HG03095 (cell line): ENCODE measurements at regions not wholly inside any gene's neighbourhood (a gene's known extent, or its start where the extent isn't known, plus 50 kb on each side); places are given as distances from the start of the nearest gene placed in this dataset.

Experiments used
- ATAC-seq: cut with Tn5 transposase; IDR thresholded peaks from one replicate; pipeline ENCODE4 v1.9.1; 2021; ENCODE audit warnings: moderate library complexity; ENCODE audit not compliant: unreplicated experiment

DNA sequence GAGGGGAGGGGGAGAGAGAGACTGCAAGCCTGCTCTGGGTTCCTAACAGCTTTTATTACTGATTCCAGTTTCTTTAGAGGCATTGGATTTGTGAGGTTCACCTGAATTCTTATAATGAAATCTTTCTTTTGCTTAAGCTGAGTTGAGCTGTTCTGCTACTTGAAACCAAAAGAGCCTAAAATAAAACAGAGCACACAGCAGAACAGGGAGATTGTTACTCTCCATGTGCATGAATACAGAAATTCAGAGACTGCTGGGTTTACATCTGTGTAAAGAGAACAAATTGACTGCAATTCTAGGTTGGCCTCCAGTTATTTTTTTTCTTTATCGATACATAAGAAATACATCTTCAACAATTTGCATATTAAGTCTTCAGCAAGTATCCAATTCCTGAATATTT is 168.8 kb upstream of the NRIP1 start:
- ATAC-seq, result no peak

DNA sequence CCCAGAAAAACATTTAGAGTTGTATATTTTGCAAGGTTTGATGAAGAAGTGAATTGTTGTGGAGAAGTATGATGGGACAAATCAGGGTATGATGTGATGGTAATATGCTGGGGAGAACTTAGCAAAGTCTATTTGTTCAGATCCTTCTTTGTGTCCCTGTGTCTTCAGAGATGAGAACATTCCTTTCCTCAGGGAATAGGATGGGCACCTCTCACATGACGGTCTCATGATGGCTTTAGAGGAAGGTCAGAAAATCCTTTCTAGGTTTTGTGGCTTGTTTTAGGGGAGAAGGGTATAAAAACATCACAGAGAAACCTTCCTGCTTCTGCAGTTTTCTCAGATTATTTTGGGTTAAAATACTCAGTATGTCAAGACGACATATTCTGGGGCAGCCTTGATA is 171.3 kb upstream of the NRIP1 start:
- no peak for ATAC-seq

DNA sequence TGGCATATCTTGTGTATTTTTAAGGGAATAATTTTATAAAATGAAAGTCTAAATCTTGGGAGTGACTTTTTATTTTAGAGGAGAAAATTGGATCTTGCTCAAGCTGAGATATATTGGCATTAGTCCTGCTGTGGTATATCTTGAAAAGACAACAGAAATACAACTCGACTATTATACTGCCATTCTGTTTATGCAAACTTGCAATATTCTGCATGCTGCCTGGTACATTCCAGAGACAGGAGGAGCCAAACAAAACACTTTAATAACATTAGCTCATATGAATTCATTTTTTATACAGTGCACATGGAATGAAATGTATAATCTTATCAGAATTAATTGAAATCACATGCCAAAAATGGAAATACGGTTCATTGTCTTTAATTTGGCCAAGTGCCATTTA is 176.0 kb upstream of the NRIP1 start:
- ATAC-seq, result no peak

GRCh38 chr21:15241997-15242736 is 177.4 kb upstream of the NRIP1 start:
- ATAC-seq, result no peak

GRCh38 chr21:15242906-15243305 is 178.1 kb upstream of the NRIP1 start:
- ATAC-seq, result no peak

DNA sequence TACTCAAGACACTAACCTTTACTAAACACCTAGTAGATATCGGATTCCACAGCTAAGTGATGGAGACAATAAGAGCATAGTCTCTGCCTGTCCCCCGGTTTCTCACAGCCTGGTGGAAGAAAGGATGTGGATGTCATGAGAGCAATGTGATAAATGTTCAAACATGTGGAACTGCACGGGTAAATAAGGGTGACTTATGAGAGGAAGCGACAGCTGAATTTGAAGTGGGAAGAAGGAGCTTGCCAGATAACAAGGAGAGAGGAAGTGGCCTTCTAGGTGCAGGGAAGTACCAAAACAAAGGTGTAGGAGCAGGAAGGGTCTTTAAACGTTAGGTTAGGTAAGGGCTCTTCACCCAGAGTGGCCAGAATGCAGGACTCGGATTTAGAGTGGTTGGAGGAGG is 178.6 kb upstream of the NRIP1 start:
- no peak for ATAC-seq

DNA sequence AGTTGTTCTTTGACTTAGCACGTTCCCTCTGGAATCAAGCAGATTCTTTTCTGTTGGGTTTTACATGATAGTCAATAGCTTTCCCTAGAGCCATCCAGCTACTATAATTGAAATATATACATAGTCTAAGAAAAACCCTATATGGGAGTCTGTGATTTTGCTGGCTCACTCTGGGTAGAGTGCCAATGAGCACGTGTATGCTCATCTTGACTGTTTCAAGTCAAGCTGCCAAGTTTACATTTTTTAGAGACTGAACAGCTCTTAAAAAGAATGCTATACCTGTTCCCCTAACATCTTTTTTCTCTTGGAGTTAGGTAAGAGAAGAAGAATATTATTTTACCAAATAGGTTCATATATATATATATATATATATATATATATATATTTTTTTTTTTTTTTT is 182.8 kb upstream of the NRIP1 start:
- no peak for ATAC-seq

- ATAC-seq, result no peak
Observed at GRCh38 chr21:15249285-15249993, 184.6 kb upstream of the NRIP1 start.

- ATAC-seq, result no peak
Observed at GRCh38 chr21:15250384-15250783, 185.6 kb upstream of the NRIP1 start.

- no peak for ATAC-seq
Observed at GRCh38 chr21:15252431-15252830, 187.6 kb upstream of the NRIP1 start.

DNA sequence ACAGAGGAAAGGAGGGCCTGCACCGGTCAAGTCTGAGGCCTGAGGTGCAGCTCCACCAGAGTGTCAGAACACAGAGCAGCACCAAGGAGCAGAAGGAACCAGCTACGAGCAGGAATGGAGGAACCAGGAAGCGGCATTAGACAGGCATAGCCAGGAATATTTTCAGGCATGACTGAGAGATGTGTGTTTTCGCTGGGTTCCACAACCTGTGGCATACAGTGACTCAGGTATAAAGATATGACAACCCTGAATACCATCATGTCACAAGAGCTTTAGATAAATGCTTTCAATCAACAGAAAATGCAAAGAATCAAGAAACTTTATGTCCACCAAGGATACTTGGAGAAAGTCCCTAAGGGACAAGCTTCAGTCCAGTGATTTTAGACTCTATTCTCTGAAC is 189.3 kb upstream of the NRIP1 start:
- no peak for ATAC-seq

GRCh38 chr21:15255261-15255660 is 190.5 kb upstream of the NRIP1 start:
- ATAC-seq, result no peak

GRCh38 chr21:15255763-15256162 is 191.0 kb upstream of the NRIP1 start:
- no peak for ATAC-seq

- no peak for ATAC-seq
Observed at GRCh38 chr21:15256996-15257395, 192.2 kb upstream of the NRIP1 start.

DNA sequence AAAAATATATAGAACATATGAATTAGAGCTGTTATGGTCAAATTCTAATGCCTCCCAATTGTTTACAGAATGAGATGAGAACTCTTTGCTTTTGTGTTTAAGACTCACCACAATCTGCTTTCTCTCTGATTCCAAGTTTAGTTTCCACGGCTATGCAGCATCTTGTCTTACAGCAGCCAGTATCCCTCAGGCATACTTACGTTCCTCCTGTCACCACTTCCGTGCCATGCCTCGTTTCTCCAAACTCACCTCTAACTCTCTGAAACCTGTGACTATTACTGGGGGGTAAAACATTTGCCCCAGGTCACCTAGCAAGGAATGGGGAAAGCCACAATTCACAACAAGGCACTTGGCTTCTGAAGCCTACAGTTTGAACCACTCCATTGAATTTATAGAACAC is 192.8 kb upstream of the NRIP1 start:
- ATAC-seq, result no peak

DNA sequence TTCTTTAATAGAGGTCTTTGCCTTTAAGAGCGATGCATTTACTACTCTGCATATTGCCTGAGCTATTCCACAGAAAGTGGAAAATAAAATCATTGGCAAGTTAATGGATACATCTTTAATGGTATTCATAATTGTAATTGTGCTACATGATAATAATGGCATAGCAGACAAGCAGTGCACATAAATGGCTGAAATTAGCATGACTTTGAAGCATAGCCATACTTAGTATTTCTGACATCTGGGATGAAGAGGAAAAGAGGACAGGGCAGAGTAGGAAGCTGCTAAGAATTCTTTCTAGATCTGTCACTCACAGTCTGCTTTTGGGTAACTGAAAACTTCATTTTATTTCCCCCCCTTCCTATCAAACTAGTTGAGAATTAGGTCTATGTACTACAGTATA is 195.0 kb upstream of the NRIP1 start:
- no peak for ATAC-seq

DNA sequence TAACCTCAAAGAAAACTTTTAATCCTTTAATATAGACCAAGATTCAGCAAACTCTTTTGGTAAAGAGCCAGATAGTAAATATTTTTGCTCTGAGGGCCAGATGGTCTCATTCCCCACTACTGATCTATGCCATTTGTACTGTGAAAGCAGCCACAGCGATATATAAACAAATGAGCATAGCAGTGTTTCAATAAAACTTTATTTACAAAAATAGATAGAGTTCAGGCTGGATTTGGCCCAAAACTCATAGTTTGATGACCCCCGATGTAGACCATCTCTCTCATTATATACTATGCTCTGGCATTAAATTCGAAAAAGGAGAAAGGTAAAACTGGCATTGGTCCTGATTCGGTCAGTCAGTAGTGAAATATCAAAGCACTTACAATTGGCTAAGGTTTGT is 195.8 kb upstream of the NRIP1 start:
- ATAC-seq, result no peak

- no peak for ATAC-seq
Observed at GRCh38 chr21:15264084-15264665, 199.4 kb upstream of the NRIP1 start.

GRCh38 chr21:15272171-15272570 is 207.4 kb upstream of the NRIP1 start:
- no peak for ATAC-seq

DNA sequence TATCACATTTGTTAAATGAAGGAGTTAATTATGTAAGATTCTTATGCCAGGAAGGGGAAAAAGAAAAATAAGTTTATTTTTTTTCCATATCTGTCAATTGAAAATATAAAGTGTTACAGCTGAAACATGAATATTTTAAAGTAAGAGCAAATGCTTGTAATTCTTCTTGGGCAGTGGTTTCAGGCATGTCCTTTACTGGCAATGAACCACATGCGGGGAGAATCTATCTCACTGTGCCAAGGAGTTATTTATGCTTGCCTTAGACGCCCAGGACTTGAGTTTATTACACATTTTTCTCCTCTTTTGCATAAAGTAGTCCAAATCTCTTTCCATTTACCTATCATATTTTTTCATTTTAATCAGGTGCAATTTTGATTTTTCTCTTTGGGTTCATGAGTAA is 207.8 kb upstream of the NRIP1 start:
- no peak for ATAC-seq

DNA sequence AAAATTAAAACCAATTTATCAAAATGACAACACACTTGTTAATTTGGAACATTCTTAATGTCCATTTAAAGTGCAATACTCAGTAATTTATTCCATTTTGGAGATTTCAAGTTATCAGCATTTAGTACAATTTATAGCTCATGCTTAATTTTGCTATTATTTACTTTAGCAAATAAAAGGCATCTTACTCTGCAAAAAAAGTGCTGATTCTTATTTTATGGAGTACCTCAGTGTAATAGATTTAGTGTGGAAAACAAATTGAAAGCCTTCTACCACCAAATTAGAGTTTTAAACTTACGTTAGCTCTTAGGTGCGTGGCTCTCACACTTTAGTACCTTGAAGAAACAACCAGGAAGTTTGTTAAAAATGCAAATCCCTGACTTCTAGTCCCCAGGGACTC is 208.4 kb upstream of the NRIP1 start:
- no peak for ATAC-seq

DNA sequence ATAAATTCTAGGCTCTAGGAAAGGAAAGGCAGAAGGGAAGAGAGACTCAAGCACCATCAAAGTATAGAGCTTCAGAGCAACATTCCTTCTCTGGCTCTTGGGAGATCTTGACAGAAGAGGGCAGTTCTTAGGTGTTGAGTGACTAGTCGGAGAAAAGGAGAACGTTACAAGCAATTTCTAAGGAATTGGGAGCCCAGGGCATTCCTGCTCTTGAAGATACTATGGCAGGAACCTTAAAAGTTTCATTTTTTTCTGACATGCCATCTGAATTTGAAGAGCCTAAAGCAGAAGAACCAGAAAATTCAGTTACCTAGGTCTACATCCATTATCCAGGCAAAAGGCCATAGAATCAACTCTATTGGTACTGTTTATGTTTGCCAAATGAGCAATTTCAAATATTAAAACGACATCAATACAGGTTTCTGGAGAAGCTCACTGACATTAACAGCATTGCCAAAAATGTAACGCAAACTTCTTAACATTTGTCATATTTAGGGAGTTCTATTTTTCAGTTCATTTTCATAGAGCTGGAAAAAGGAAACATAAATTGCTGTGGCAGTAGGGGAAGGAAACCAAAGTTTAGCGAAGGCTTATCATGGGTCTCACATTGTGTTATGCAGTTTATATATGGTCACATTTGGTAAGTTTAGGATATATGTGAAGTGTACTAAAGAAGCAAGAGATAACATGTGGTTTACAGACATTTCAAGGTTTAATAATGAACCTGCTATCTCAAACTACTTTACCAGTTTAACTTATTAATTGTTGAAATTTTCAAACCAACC is 210.1 kb upstream of the NRIP1 start:
- ATAC-seq, result no peak
